Endothelial cell of umbilical vein (primary cell): ENCODE measurements at regions not wholly inside any gene's neighbourhood (a gene's known extent, or its start where the extent isn't known, plus 50 kb on each side); places are given as distances from the start of the nearest gene placed in this dataset.

Source experiments
- BruUV-seq: library from RNA; stranded (reverse); fragments of 400-500 nt; replicated peaks from 2 replicates; lab custom pipeline; 2021; lab: Mats Ljungman, UMichigan
- CTCF ChIA-PET: fragments of 300-600, 350-600 bp; sonication (Branson Sonifier 250); formaldehyde crosslinking; loops from one replicate; lab custom pipeline; 2021; ENCODE audit warnings: antibody characterized with exemption, inconsistent platforms; lab: Charles Lee
- POLR2A ChIA-PET: fragments of 300-600, 350-600 bp; sonication (Branson Sonifier 250); formaldehyde crosslinking; loops from one replicate; lab custom pipeline; 2021; ENCODE audit warnings: antibody characterized with exemption, inconsistent platforms; lab: Charles Lee
- DNase-seq: peaks from one replicate; pipeline ENCODE4 v3.0.0-alpha.2; 2011; ENCODE audit warnings: low read depth, low spot score
- FAIRE-seq: peaks from 2 replicates; lab custom pipeline; 2011; peaks lifted over from hg19 to GRCh38; lab: Jason Lieb, UNC
- H2AFZ ChIP-seq: 2 replicates; pipeline ENCODE4 v1.6.0; 2012; ENCODE audit warnings: low read depth, low read length, control low read depth, inconsistent platforms
- H3K27ac ChIP-seq: 2 replicates; pipeline ENCODE4 v1.5.1; 2011; ENCODE audit warnings: low read depth, mild to moderate bottlenecking, control low read depth, low read length, moderate library complexity; ENCODE audit not compliant: insufficient read depth
- H3K27me3 ChIP-seq, 2 experiments: 2 replicates each; pipeline versions ENCODE4 v1.6.0 to v1.6.1; 2011; ENCODE audit warnings: low read length in 2 of 2, mixed read lengths in 1 of 2; ENCODE audit not compliant: control insufficient read depth in 2 of 2, insufficient read depth in 2 of 2
- H3K36me3 ChIP-seq, 2 experiments: 2 replicates in 1 of 2; 3 replicates in 1 of 2; pipeline ENCODE4 v1.5.1; 2011; ENCODE audit warnings: low read length in 2 of 2, mild to moderate bottlenecking in 1 of 2, moderate library complexity in 1 of 2; ENCODE audit not compliant: control insufficient read depth in 2 of 2, insufficient read depth in 2 of 2; ENCODE audit errors: extremely low read depth in 1 of 2
- H3K4me1 ChIP-seq: 3 replicates; pipeline ENCODE4 v1.5.1; 2011; ENCODE audit warnings: mild to moderate bottlenecking, low read length; ENCODE audit not compliant: control insufficient read depth, insufficient read depth; ENCODE audit errors: extremely low read depth
- H3K4me2 ChIP-seq: 2 replicates; pipeline ENCODE4 v1.6.1; 2011; ENCODE audit warnings: low read length, control low read depth, mixed read lengths; ENCODE audit not compliant: insufficient read depth
- H3K4me3 ChIP-seq, 3 experiments: fragments of 200-600 bp in 1 of 3; sonication (generic), shearing (Covaris generic) in 1 of 3; replicated peaks in 1 of 3; 2 replicates each; pipeline ENCODE4 v1.5.1; 2011 to 2016; ENCODE audit warnings: control low read depth in 3 of 3, low read length in 3 of 3, mild to moderate bottlenecking in 2 of 3, inconsistent platforms in 1 of 3, low read depth in 1 of 3, moderate library complexity in 1 of 3; ENCODE audit not compliant: insufficient read depth in 1 of 3
- H3K79me2 ChIP-seq: 2 replicates; pipeline ENCODE4 v1.6.0; 2012; ENCODE audit warnings: low read length, inconsistent platforms; ENCODE audit not compliant: control insufficient read depth, insufficient read depth
- H3K9ac ChIP-seq: replicated peaks from 2 replicates; pipeline ENCODE3; 2011; ENCODE audit warnings: low read length, control low read depth; ENCODE audit not compliant: insufficient read depth; ENCODE audit errors: extremely low read depth
- H3K9me1 ChIP-seq: replicated peaks from 3 replicates; pipeline ENCODE4 v1.6.0; 2011; ENCODE audit warnings: mild to moderate bottlenecking, low read length; ENCODE audit not compliant: control insufficient read depth, insufficient read depth; ENCODE audit errors: extremely low read depth
- H3K9me3 ChIP-seq: replicated peaks from 2 replicates; pipeline ENCODE4 v1.5.1; 2012; ENCODE audit warnings: low read length, inconsistent platforms; ENCODE audit not compliant: control insufficient read depth, insufficient read depth
- H4K20me1 ChIP-seq: replicated peaks from 2 replicates; pipeline ENCODE3; 2011; ENCODE audit warnings: mild to moderate bottlenecking, low read length; ENCODE audit not compliant: control insufficient read depth, insufficient read depth; ENCODE audit errors: extremely low read depth
- CTCF ChIP-seq, 2 donors: IDR thresholded peaks; 1 replicate in 1 of 2; 2 replicates in 1 of 2; pipeline ENCODE4 v1.5.1; 2011; ENCODE audit warnings: low read length in 2 of 2, mild to moderate bottlenecking in 2 of 2, moderate library complexity in 2 of 2, control low read depth in 1 of 2, inconsistent platforms in 1 of 2, low read depth in 1 of 2; ENCODE audit not compliant: insufficient read depth in 1 of 2; ENCODE audit errors: extremely low read depth in 1 of 2
- EZH2 ChIP-seq: IDR thresholded peaks from 2 replicates; pipeline ENCODE4 v1.6.1; 2012; ENCODE audit warnings: borderline replicate concordance, low read depth, mild to moderate bottlenecking, moderate library complexity, low read length, inconsistent platforms; ENCODE audit not compliant: severe bottlenecking
- FOS ChIP-seq: IDR thresholded peaks from 2 replicates; pipeline ENCODE4 v1.6.1; 2011; ENCODE audit warnings: mild to moderate bottlenecking, low read length, moderate library complexity, borderline replicate concordance; ENCODE audit not compliant: insufficient read depth
- GATA2 ChIP-seq: IDR thresholded peaks from 2 replicates; pipeline ENCODE4 v1.7.0; 2011; ENCODE audit warnings: low read depth, mild to moderate bottlenecking, moderate library complexity, mixed read lengths, low read length; ENCODE audit not compliant: insufficient read length, insufficient read depth
- JUN ChIP-seq: IDR thresholded peaks from 2 replicates; pipeline ENCODE4 v1.6.1; 2011; ENCODE audit warnings: borderline replicate concordance, low read depth; ENCODE audit not compliant: insufficient read length, insufficient read depth
- MAX ChIP-seq: IDR thresholded peaks from 2 replicates; pipeline ENCODE4 v1.6.1; 2011; ENCODE audit not compliant: insufficient read depth, insufficient read length
- dilution Hi-C: fragments of 300-500 bp; cut with MboI; formaldehyde crosslinking; loops from one replicate; pipeline ENCODE4 v1.15.0; 2019; ENCODE audit warnings: low sequenced_read_pairs; ENCODE audit not compliant: extremely low pct_ligation_motif_present
- intact Hi-C: fragments of 100-400 bp; cut with micrococcal nuclease; formaldehyde crosslinking; loops from one replicate; pipeline ENCODE4 v1.10.0; 2022

- FAIRE-seq = no peak
- no peak overlapping the region for H3K9ac ChIP-seq
- ChIA-PET POLR2A (no interaction called here), CTCF (no interaction called here)
- no peaks in the 10 kb centered on the region for H3K79me2 ChIP-seq
- no peak overlapping the region for H2AFZ ChIP-seq
- H3K4me2 ChIP-seq = no peak overlapping the region
- H3K9me1 ChIP-seq = no peaks in the 10 kb centered on the region
- H3K4me3 ChIP-seq = no peak overlapping the region
- no peak for DNase-seq
- intact Hi-C loops = no loop called here
- BruUV-seq = no TSS peak
- H3K27ac ChIP-seq = no peak overlapping the region
- H4K20me1 ChIP-seq = no peaks in the 10 kb centered on the region
- TF ChIP-seq FOS (no peak), MAX (no peak), EZH2 (no peak), JUN (no peak), GATA2 (no peak), CTCF (IDR thresholded peaks at IDR 0.05; ENCODE audit: extremely low read depth in 1 of 2, insufficient read depth in 1 of 2, low read depth in 1 of 2, low read length in 2 of 2) (no peak)
- no peaks in the 10 kb centered on the region for H3K9me3 ChIP-seq
- H3K27me3 ChIP-seq = peaks cover 0 to 2% of the 10 kb centered on the region in 2 experiments
- H3K36me3 ChIP-seq = no peaks in the 10 kb centered on the region
- H3K4me1 ChIP-seq = no peaks in the 10 kb centered on the region
- dilution Hi-C loops = no loop called here
Measured at GRCh38 chr10:88026031-88026430, 162.6 kb downstream of the PTEN start.
